Midbrain (tissue), 1 donor: ENCODE measurements at regions not wholly inside any gene's neighbourhood (a gene's known extent, or its start where the extent isn't known, plus 50 kb on each side); places are given as distances from the start of the nearest gene placed in this dataset.
"Not testable (repeated sequence)": the region's sequence is repeated elsewhere in the genome, so short reads cannot be mapped to it uniquely, and the experiment has no call there.

Experiments used
- DNase-seq: peaks from one replicate; lab custom pipeline; 2025; lab: John Stamatoyannopoulos, UW

DNA sequence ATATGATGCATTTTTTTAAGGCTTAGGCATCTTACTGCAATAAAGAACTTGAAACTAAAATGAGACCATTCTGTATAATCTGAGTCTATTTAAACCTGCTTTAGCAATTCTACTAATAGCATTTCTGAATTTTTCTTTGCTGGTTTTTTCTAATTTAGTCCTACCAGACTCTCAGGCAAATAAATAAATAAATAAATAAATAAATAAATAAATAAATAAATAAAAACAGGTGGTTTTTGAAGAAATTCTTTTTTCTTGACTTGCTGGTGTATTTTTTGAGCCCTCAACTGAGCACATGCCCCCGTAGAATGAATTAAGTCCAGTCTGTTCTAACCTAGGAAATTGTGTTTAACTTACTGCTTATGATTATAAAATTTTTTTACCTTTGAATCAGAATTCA lies 134.7 kb upstream of the FOXP2 start:
- no peak for DNase-seq

DNA sequence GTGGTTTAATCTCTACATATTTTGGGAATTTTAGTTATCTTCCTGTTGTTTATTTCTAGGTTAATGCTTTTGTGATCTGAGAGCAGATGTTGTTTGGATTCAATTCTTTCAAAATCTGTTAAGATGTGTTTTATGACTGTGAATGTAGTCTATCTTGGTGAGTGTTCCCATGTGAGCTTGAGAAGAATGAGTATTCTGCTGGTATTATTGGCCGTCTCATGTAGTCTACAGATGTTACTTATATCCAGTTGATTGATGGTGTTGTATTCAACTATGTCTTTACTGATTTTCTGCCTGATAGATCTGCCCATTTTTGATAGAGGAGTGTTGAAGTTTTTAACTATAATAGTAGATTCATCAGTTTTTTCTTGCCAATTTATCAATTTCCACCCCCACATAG lies 141.4 kb upstream of the FOXP2 start:
- DNase-seq, result no peak

DNA sequence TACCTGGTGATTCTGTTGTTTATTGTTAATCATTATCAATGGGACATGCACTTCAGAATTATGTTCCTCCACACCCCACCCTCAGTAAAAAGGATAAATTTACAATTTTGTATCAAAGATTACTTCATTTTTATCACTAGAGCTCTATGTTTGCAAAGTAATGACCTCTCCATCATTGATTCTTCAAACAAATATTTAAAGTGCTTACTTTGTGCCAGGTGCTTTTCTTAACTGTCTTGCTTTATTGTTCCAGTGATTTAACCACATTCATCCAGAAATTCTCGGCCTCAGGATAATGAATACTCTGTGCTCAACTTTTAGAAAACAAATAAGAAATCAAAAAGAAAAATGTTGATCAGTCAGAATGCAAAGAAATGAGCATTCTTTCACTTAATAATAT lies 144.9 kb upstream of the FOXP2 start:
- DNase-seq, result no peak

DNA sequence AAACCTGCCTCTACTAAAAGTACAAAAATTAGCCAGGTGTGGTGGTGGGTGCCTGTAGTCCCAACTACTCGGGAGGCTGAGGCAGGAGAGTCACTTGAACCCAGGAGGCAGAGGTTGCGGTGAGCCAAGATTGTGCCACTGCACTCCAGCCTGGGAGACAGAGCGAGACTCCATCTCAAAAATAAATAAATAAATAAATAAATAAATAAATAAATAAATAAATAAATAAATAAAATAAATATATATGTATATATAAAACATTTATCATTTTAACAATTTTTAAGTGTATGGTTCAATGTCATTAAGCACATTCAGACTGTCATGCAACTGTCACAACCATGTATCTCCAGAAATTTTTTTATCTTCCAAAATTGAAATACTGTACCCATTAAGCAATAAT lies 147.1 kb upstream of the FOXP2 start:
- not testable (repeated sequence) for DNase-seq

DNA sequence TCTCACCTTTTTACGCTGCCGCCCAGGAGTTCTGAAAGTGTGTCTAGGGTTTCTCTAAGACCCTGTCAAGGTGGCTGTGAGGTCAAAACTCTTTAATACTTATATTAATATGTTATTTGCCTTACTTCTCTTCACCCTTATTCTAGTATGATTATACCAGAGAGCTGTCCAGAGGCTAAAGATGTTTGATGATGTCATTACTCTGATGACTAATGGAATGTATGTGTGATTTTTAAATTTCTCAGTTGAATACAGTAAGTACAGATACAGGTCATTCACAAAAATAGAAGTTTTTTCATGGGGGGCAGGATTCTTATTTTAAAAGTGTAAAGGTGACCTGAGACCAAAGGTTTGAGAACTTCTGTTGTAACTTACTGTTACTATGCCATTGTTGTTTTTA lies 150.6 kb upstream of the FOXP2 start:
- DNase-seq, result no peak

DNA sequence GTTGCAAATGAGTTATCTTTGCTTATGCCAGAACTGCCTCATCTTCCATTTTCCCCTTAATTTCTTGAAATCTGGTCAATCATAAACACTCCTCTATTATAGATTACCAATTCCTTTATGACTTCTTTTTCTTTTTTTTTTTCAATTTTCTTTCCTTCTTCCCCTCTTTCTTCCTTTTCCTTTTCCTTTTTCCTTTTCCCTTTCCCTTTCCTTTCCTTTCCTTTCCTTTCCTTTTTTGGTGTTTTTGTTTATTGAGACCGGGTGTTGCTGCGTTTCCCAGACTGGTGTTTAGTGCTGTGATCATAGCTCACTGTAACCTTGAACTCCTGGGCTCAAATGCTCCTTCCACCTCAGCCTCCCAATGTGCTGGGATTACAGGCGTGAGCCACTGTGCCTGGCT lies 151.4 kb upstream of the FOXP2 start:
- DNase-seq, result no peak

DNA sequence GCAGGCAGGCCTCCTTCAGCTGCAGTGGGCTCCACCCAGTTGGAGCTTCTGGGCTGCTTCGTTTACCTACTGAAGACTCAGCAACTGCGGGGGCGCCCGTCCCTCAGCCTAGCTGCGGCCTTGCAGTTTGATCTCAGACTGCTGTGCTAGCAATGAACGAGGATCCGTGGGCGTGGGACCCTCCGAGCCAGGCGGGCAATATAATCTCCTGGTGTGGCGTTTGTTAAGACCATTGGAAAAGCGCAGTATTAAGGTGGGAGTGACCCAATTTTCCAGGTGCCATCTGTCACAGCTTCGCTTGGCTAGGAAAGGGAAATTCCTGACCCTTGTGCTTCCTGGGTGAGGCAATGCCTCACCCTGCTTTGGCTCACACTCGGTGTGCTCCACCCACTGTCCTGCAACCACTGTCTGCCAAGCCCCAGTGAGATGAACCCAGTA lies 159.2 kb upstream of the FOXP2 start:
- DNase-seq, result no peak

DNA sequence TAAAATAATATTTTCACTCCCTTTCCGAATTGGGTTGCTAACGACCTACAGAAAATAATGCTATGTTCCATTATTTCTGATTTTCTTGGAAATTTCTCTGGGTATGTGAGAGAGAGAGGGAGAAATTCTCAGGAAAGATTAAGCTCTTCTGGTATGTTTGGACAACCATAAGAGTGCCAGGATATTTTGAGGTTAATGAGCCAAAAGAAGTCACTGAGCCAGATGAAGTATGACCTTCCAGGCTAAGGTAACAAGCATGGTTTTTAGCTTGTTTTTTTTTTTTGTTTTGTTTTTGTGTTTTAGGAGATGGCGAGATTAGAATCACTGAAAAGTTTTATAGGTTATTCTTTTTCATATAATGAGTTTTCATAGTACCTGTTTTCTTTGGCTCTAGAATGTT lies 171.0 kb upstream of the FOXP2 start:
- no peak for DNase-seq

DNA sequence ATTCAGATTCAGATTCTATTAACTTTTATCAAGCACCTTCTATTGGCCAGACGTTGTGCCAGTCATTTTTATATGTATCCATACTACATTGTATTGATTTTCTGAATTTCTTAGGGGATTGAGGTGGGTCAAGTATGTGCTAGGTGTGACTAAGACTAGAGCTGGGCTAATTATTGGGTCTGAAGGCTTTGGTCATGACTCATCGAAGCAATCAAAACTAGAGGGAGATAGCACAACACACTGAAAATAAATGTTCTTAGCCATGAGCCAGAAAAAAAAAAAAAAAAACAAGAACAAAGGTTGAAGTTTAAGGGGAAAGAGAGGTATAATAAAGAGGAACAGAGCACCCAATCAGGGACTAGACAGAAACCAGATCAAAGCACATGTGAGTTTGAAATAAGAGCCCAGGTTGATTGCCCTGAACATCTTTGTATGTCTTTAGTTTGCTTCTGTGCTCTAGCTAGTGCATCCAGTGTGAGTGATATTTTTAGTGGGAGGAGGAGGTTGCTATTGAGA lies 171.6 kb upstream of the FOXP2 start:
- no peak for DNase-seq

DNA sequence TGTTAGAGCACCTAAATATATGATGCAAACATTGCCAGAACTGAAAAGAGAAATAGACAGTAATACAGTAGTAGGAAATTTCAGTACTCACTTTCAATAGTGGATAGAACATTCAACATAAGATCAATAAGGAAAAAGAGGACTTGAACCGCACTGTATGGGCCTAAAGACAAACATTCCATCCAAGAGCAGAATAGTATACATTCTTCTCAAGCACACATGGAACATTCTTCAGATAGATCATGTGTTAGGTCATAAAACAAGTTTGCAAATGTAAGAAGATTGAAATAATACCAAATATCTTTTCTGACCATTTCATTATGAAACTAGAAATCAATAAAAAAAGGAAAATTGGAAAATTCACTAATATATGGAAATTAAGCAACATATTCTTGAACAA lies 185.4 kb upstream of the FOXP2 start:
- DNase-seq, result no peak

DNA sequence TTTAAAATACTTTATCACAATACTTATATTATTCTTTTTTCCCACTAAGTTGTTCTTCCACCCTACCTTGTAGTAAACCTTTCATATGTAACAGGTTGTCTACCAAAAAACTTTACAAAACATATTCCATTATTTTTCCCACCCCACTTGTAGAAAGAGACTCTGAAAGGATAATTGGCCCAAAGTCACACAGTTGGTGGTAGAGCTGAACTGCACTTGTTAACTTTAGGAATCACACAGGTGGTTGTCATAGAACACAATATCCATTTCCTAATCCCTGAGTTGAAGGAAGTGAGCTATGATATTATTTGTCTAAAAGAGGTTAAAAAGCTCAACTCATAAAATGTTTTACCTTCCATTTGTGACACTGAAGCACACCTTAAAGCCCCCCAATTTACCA lies 188.8 kb upstream of the FOXP2 start:
- no peak for DNase-seq

DNA sequence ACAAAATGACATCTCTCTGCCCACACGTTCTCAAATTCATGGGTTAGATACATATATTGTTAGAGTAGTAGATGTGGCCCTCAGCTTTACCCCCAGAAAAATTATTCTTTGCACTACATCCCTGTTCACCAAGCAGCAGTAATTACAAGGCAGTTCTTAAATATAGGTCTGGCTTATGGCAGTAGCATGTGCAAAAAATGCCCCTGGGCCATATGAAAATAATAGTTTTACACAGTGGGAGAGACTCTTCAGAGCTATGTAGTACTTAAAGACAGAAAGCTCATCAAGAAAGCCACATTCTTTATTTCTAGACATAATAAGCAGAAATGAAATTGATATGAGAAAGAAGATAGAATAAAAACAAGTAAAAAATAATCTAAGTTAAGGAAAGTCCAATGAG lies 196.3 kb upstream of the FOXP2 start:
- DNase-seq, result no peak

DNA sequence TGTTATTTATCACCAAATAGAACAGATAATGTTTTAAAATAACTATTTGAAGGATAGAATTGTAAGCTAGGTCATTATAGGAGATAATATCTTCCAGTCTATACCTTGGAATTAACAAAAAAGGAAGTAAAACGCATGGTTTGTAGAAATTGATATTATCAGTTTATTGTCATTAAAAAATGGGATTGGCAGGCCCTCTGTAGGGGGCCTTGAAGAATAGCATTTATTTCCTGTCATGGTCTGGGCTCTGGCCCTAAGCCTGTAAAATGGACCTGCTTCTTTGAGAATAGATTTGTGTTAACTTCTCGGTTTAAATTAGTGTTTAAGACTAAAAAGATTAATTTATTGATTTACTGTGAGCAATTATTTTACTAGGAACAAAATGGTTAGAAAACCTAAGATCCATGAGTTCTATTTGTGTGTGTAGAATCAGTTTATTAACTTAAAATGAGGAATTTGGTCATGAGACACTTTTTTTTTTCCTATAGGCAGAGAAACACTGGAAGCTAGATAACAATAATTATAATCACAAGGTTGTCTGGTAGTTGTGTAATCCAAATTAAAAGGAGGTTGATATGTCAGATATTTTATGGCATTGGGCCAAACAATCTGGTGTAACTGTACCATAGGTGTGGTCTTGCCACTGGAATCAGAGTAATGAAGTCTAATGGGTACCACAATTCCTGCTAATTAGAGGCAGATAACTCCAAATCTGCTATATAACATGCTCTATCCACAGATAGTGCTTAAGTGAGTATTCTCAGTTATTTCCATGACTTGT lies 197.4 kb upstream of the FOXP2 start:
- DNase-seq, result no peak

DNA sequence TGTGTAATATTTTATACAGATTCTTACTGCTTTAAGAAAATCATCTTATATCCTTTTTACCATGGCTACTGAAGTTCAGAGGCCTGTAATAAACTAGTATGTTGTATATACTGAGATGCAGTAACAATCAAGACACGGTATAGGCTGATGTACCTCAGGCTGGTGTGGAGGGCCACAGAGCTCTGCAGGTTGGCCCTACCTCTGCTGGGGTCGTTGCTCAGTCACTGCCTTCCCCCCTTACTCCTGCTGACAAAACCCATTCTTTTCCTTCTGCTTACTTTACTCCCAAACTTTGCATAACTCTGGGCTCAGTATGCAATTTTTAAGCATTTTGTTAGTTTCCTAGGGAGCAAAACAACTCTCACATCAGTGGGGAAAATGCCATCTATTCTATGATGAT lies 200.1 kb upstream of the FOXP2 start:
- DNase-seq, result no peak

DNA sequence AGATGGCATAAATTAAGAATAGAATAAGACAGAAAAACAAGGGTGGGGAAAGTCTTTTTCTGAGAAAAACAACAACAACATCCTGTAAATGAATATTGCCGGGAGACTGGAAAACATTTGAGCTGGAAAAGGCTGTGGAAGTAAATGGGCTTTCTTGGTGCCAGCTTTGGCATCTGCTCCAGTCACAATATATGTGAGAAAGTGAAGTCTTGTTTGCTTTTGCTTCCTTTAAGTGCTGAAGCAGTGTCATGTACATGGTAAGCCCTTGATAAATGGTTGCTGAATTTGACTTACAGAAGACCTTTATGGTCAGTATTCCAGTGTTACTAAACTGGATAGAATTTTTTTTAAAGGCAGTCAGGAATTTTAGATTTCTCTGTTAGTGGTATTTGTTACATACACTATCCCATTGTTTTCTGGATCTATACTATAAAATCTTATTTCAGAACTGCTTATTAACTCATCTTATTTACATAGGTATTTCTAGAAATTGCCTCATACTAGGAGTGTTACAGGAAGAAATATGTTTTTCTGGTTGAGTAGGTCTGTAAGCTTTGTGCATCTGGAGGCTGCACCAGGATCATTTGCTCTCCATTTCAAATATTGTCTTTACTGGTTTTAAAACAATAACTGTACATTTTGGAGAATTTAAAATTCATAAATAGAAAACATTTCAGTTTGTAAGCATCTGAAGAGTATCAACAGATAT lies 201.7 kb upstream of the FOXP2 start:
- DNase-seq, result no peak

DNA sequence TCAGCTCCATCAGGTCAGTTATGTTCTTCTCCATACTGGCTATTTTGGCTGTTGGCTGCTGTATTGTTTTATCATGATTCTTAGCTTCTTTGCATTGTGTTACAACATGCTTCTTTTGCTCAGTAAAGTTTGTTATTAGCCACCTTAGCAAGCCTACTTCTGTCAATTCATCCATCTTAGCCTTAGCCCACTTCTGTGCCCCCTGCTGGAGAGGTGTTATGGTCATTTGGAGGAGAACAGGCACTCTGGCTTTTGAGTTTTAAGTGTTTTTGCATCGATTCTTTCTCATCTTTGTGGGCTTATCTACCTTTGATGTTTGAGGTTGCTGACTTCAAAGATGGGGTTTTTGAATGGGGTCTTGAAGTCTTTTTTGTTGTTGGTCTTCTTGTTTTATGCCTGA lies 204.6 kb upstream of the FOXP2 start:
- DNase-seq, result no peak

DNA sequence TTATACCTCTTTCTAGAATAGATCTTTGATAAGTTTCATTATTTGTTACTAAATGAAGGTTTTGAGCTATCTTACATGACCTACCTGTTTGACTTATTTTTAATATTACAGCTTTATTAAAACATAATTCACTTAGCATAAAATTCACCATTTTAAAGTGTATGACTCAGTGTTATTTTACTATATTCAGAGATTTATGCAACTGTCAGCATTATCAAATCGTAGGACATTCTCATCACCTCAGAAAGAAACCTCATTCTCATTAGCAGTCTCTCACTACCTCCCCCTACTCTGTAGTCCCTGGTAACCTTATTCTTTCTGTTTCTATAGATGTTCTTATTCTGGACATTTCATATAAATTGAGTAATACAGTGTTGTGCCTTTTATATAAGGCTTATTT lies 207.9 kb upstream of the FOXP2 start:
- no peak for DNase-seq

DNA sequence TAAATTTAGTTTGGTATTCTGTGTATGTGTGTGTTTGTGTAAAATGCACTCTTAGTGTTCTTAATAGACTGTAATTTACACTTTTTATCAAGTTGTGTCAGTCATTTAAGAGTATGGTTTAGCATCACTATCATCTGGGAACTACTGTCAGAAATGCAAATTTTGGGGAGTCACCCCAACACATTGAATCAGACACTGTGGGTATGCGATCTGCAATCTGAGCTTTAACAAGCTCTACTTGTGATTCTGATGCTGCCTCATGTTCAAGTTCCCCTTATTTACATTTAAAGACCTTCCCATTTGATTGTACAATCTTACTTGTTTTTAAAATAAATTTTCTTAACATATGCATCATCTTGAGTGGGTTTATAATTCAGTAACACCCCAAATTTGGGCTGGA lies 218.1 kb upstream of the FOXP2 start:
- DNase-seq, result no peak

DNA sequence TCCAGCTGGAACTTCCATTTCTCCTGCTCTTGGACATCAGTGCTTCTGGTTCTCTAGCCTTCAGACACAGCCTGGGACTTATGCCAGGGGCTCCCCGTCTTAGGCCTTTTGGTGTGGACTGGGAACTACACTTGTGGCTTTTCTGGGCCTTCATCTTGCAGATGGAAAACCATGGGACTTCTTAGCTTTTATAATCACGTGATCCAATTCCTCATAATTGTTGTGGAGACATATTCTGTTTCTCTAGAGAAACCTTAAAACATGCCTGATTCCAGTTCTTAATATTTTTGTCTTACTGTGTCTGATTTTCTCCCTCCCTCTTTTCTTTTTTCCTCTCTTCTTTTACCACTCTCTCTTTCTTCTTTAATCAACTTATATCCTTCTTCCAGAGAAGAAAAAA lies 224.2 kb upstream of the FOXP2 start:
- DNase-seq, result no peak

DNA sequence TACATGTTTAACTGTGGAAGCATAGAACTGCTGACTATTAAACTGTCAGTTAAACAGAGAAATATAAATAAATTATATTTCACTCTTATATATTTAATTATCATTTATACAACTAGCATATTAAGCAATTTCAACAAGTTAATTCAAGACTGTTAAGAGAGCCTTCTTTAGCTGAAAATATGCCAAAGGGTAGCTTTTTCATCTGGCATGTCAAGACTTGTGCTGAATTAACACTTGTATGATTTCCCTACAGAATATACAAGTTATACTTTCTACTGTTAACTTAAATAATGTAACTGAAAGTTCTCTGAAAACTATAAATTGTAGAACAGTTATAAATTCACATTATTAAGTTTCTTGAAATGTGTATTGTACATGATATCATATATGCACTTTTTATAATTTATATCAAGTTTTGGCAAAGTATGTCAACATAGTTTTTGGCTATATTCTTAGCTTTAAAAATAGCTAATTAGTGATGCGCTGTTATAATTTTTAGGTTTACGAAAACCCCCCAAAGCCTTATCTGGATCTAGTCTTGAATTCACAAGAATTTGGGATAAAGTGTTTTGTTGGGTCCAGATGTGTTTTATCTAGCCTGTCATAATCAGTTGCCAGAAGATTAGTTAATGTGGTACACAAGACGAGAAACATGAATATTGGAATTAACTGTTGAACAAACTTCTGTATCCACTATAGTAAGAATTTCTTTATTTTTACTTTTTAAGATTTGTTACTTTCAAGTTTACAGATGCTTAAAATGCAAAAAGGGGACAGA lies 231.1 kb upstream of the FOXP2 start:
- DNase-seq, result no peak

DNA sequence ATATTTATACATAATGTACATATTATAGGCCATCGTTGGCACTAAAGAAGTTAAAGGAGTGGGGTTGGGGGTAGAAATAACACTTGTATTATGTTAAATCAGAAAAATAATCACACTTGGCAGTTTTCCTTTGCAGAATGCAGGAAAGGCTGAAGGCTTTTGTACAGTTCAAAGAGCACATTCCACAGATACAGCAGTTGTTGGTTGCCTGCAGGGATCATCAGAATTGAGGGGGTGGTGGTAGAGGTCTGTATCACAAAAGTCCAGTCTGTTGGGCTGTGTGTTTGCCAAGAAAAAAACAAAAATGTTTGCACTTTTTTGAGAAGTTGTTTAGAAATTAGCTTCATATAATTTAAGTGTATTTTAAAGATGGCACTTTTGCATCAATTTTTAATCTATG lies 231.8 kb upstream of the FOXP2 start:
- no peak for DNase-seq

DNA sequence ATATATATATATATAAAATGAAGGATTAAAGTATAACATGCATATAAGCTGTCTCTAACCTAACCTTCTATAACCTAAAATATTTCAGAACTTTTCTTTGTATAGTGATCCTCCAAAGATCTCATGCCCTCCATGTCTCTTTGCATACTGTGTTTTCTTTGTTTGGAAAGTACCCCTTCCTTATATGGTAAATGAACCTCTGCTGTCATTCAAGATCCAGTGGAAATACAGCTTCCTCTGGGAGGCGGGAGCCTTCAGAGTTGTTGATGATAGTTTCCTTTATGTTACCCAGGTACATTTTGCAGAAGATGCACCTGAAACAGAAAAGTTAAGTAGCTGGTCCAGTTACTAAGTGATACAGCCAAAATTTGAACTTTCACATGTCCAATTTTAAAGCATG lies 233.3 kb upstream of the FOXP2 start:
- DNase-seq, result no peak
